ENCODE measurements at regions not wholly inside any gene's neighbourhood (a gene's known extent, or its start where the extent isn't known, plus 50 kb on each side); places are given as distances from the start of the nearest gene placed in this dataset.

DNA sequence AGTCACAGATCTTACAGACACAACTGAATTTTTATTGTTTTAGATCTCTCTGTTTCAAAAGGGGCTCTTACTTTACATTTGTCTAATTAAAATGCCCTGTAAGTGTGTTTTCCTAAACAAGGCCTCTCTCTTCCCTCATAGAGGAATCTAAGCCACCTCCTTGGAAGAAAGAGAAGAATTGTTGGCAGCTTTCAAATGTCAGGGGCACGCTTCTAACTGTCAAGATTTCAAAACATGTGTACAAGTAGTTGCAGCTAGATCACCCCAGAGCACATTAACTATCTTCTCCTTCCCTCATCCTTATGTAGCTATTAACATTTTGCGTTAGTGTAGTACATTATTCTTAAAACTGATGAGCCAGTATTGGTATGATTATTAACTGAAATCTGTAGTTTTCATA is 266.5 kb upstream of the BOD1L1 start:
- no peaks in the 10 kb centered on the region for H3K27me3 ChIP-seq (ENCODE audit: insufficient read depth, low read length)
- H3K4me1 ChIP-seq (ENCODE audit: insufficient read depth, low read length): peaks cover 5% of the 10 kb centered on the region
- H3K36me3 ChIP-seq (ENCODE audit: insufficient read depth, low read length): no peaks in the 10 kb centered on the region
- no peak overlapping the region for H2AFZ ChIP-seq (ENCODE audit: low read depth, low read length)
- H3K4me3 ChIP-seq (ENCODE audit: low read length): no peak overlapping the region
- H3K9me3 ChIP-seq (ENCODE audit: low read length): no peaks in the 10 kb centered on the region

DNA sequence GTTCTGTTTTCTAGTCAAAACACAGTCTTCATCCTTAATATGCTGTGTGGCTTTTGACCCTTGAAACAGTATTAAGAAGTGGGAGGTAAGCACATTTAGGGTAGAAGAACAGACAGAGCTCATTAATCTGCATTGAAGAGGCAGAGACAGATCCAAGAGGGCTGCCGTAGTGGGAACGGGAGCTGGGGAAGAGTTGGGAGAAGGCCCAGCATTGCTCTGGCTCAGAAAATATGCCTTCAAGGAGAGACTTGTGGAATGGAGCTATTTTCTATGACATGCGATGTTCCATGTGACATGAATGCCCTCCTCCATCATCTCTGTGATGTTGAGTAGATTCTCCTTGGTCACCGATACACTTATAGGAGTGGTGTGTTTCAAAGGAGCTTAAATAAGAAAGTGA is 273.3 kb upstream of the BOD1L1 start:
- Histone ChIP-seq H2AFZ (ENCODE audit: low read depth, low read length) (no peak overlapping the region), H3K4me3 (ENCODE audit: low read length) (no peak overlapping the region), H3K9me3 (ENCODE audit: low read length) (no peaks in the 10 kb centered on the region), H3K27me3 (ENCODE audit: insufficient read depth, low read length) (no peaks in the 10 kb centered on the region), H3K4me1 (ENCODE audit: insufficient read depth, low read length) (peaks cover 8% of the 10 kb centered on the region), H3K36me3 (ENCODE audit: insufficient read depth, low read length) (no peaks in the 10 kb centered on the region)

DNA sequence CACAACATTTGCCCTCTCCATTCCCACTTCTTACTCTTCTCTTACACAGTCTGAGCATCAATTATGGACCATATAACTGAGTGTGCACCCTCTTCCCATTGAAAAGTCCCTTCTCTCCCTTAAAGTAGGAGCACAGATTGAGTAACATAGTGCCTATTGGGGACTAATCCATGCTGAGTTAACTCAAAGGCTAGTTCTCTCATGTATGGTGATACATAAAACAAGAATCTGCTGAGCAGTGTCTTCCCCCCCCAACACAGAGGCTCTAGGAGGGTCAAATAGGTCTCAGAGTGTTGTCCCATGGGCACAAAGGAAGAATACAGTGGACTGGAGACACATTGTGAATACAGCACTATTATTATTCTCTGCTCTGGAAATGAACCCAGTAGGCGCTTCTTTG is 274.6 kb upstream of the BOD1L1 start:
- Histone ChIP-seq H3K4me1 (ENCODE audit: insufficient read depth, low read length) (peaks cover 8% of the 10 kb centered on the region), H3K9me3 (ENCODE audit: low read length) (no peaks in the 10 kb centered on the region), H3K4me3 (ENCODE audit: low read length) (no peak overlapping the region), H2AFZ (ENCODE audit: low read depth, low read length) (no peak overlapping the region), H3K27me3 (ENCODE audit: insufficient read depth, low read length) (no peaks in the 10 kb centered on the region), H3K36me3 (ENCODE audit: insufficient read depth, low read length) (no peaks in the 10 kb centered on the region)

- no peaks in the 10 kb centered on the region for H3K9me3 ChIP-seq (ENCODE audit: low read length)
- no peak overlapping the region for H3K4me3 ChIP-seq (ENCODE audit: low read length)
- H3K27me3 ChIP-seq (ENCODE audit: insufficient read depth, low read length): no peaks in the 10 kb centered on the region
- no peak overlapping the region for H2AFZ ChIP-seq (ENCODE audit: low read depth, low read length)
- peaks cover 11% of the 10 kb centered on the region for H3K4me1 ChIP-seq (ENCODE audit: insufficient read depth, low read length)
- H3K36me3 ChIP-seq (ENCODE audit: insufficient read depth, low read length): no peaks in the 10 kb centered on the region
These were observed 275.5 kb upstream of the BOD1L1 start for GRCh38 chr4:13903061-13903460.

DNA sequence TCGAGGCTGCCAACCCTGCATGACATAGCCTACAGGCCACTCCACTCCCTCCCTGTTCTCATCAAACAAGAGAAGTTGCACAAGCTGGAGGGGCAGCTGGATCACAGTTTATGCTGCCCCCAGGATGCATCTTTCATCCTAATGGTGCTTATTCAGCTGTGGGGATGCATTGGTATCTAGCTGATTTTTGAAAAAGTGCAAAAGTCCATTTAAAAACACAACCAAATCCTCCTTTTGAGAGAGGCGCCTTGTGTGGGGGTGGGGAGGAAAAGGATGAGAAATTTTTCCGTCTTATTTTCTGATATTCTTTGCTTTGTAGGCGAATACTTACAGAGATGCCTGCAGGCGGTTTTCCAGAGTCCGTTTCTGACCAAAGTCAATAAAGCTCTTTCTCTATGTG is 276.4 kb upstream of the BOD1L1 start:
- Histone ChIP-seq H2AFZ (ENCODE audit: low read depth, low read length) (no peak overlapping the region), H3K4me1 (ENCODE audit: insufficient read depth, low read length) (peaks cover 11% of the 10 kb centered on the region), H3K9me3 (ENCODE audit: low read length) (no peaks in the 10 kb centered on the region), H3K36me3 (ENCODE audit: insufficient read depth, low read length) (no peaks in the 10 kb centered on the region), H3K27me3 (ENCODE audit: insufficient read depth, low read length) (no peaks in the 10 kb centered on the region), H3K4me3 (ENCODE audit: low read length) (no peak overlapping the region)

DNA sequence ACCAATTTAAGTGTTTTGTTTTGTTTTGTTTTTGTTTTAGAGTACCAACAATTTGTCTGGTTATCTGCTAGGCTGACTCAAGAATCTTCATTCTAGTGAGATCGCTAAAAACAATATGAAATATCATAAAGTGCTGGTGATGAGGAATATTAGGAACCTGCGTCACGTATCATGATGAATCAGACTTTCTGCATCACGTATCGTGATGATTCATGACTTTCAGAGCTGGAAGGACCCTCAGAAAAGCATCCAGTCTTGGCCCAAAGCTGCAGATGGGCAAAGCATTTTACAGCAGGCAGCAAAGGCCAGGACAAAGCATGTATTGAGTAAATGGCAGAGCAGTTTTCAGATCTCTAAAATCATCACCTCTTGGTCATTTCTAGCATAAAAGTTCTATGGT is 278.0 kb upstream of the BOD1L1 start:
- H3K9me3 ChIP-seq (ENCODE audit: low read length): no peaks in the 10 kb centered on the region

GRCh38 chr4:13906727-13907126 is 279.2 kb upstream of the BOD1L1 start:
- H3K4me1 ChIP-seq (ENCODE audit: insufficient read depth, low read length): peaks cover 11% of the 10 kb centered on the region
- no peak overlapping the region for H3K4me3 ChIP-seq (ENCODE audit: low read length)
- H2AFZ ChIP-seq (ENCODE audit: low read depth, low read length): no peak overlapping the region

More for the DNA sequence above, 278.0 kb upstream of the BOD1L1 start:
- Histone ChIP-seq H3K4me1 (ENCODE audit: insufficient read depth, low read length) (peaks cover 11% of the 10 kb centered on the region), H2AFZ (ENCODE audit: low read depth, low read length) (no peak overlapping the region), H3K27me3 (ENCODE audit: insufficient read depth, low read length) (no peaks in the 10 kb centered on the region), H3K4me3 (ENCODE audit: low read length) (no peak overlapping the region), H3K36me3 (ENCODE audit: insufficient read depth, low read length) (no peaks in the 10 kb centered on the region)

DNA sequence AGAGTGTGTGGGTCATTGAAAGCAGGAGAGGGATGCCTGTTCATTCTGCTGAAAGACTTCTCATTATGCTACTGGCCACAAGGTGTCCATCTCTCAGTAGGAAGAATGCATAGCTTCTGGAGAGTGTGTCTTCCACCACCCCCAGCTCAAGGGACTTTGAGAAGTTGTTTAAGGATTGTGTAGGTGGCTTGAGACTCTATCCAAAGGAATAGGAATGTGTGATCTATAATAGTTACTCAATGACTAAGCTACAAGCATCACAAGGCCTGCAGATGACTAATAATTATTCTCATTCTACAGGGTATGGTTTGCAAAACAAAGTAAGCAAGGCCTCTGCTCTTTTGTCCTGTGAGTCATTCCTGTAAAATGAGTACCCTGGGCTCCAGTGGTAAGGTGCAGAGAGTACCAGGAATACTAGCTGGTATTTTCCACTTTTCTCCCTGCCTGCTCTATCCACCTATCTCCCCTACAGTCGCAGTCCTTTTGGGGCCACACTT is 279.8 kb upstream of the BOD1L1 start:
- Histone ChIP-seq H3K36me3 (ENCODE audit: insufficient read depth, low read length) (no peaks in the 10 kb centered on the region), H3K4me1 (ENCODE audit: insufficient read depth, low read length) (peaks cover 8% of the 10 kb centered on the region), H3K27me3 (ENCODE audit: insufficient read depth, low read length) (no peaks in the 10 kb centered on the region), H3K4me3 (ENCODE audit: low read length) (no peak overlapping the region), H2AFZ (ENCODE audit: low read depth, low read length) (no peak overlapping the region), H3K9me3 (ENCODE audit: low read length) (no peaks in the 10 kb centered on the region)

More at GRCh38 chr4:13906727-13907126, 279.2 kb upstream of the BOD1L1 start:
- H3K27me3 ChIP-seq (ENCODE audit: insufficient read depth, low read length): no peaks in the 10 kb centered on the region
- no peaks in the 10 kb centered on the region for H3K36me3 ChIP-seq (ENCODE audit: insufficient read depth, low read length)
- no peaks in the 10 kb centered on the region for H3K9me3 ChIP-seq (ENCODE audit: low read length)

DNA sequence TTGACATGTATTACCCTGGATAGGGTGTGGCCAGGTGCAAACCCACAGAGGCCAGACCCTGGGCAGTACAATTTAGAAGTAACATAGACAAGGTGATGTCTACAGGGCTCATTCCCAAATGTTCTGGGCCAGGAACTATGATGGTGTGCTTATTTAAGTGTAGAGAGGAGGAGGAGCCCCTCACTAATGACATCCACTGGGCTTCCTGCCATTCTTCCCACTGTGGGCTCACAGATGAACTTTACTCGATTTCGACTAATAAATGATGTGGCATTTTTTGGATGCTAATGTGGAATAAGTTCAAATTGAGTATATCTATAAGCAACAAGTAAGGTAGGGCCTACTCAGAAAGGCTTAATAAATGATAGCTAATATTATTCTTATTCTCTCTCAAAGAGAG is 280.9 kb upstream of the BOD1L1 start:
- Histone ChIP-seq H3K27me3 (ENCODE audit: insufficient read depth, low read length) (no peaks in the 10 kb centered on the region), H2AFZ (ENCODE audit: low read depth, low read length) (no peak overlapping the region), H3K9me3 (ENCODE audit: low read length) (no peaks in the 10 kb centered on the region), H3K4me1 (ENCODE audit: insufficient read depth, low read length) (peaks cover 3% of the 10 kb centered on the region), H3K36me3 (ENCODE audit: insufficient read depth, low read length) (no peaks in the 10 kb centered on the region), H3K4me3 (ENCODE audit: low read length) (no peak overlapping the region)

DNA sequence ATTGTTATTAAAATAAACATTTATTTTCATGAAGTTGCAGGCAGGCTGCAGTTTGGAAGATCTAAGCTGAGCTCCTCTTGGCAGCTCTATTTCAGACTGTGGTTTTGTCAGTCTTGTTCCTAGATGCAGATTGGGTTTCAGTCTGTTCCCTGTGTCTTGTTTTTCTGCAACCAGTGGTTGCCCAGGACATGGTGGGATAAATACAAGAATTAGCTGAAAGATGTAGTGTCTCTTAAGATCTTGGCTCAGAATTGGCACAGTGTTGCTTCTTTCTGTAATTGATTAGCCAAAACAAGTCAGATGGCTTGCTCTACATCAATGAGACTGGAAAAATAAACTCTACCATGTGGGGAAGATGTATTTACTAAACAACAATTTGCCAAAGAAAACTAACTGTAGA is 283.0 kb upstream of the BOD1L1 start:
- H3K27me3 ChIP-seq (ENCODE audit: insufficient read depth, low read length): no peaks in the 10 kb centered on the region
- no peaks in the 10 kb centered on the region for H3K36me3 ChIP-seq (ENCODE audit: insufficient read depth, low read length)
- peaks cover 3% of the 10 kb centered on the region for H3K4me1 ChIP-seq (ENCODE audit: insufficient read depth, low read length)
- H3K9me3 ChIP-seq (ENCODE audit: low read length): no peaks in the 10 kb centered on the region
- no peak overlapping the region for H3K4me3 ChIP-seq (ENCODE audit: low read length)
- H2AFZ ChIP-seq (ENCODE audit: low read depth, low read length): no peak overlapping the region

- Histone ChIP-seq H3K36me3 (ENCODE audit: insufficient read depth, low read length) (no peaks in the 10 kb centered on the region), H3K27me3 (ENCODE audit: insufficient read depth, low read length) (no peaks in the 10 kb centered on the region), H3K4me1 (ENCODE audit: insufficient read depth, low read length) (peaks cover 3% of the 10 kb centered on the region), H3K9me3 (ENCODE audit: low read length) (no peaks in the 10 kb centered on the region), H3K4me3 (ENCODE audit: low read length) (no peak overlapping the region), H2AFZ (ENCODE audit: low read depth, low read length) (no peak overlapping the region)
These were observed 283.7 kb upstream of the BOD1L1 start for GRCh38 chr4:13911256-13911655.

GRCh38 chr4:13912436-13912925 is 285.0 kb upstream of the BOD1L1 start:
- H2AFZ ChIP-seq (ENCODE audit: low read depth, low read length): no peak overlapping the region
- no peak overlapping the region for H3K4me3 ChIP-seq (ENCODE audit: low read length)
- no peaks in the 10 kb centered on the region for H3K36me3 ChIP-seq (ENCODE audit: insufficient read depth, low read length)
- H3K4me1 ChIP-seq (ENCODE audit: insufficient read depth, low read length): peaks cover 1% of the 10 kb centered on the region
- H3K9me3 ChIP-seq (ENCODE audit: low read length): no peaks in the 10 kb centered on the region
- H3K27me3 ChIP-seq (ENCODE audit: insufficient read depth, low read length): no peaks in the 10 kb centered on the region

- no peaks in the 10 kb centered on the region for H3K4me1 ChIP-seq (ENCODE audit: insufficient read depth, low read length)
- H3K9me3 ChIP-seq (ENCODE audit: low read length): no peaks in the 10 kb centered on the region
- H3K4me3 ChIP-seq (ENCODE audit: low read length): no peak overlapping the region
- H2AFZ ChIP-seq (ENCODE audit: low read depth, low read length): no peak overlapping the region
- no peaks in the 10 kb centered on the region for H3K27me3 ChIP-seq (ENCODE audit: insufficient read depth, low read length)
- no peaks in the 10 kb centered on the region for H3K36me3 ChIP-seq (ENCODE audit: insufficient read depth, low read length)
These were observed 285.4 kb upstream of the BOD1L1 start for GRCh38 chr4:13912966-13913365.

DNA sequence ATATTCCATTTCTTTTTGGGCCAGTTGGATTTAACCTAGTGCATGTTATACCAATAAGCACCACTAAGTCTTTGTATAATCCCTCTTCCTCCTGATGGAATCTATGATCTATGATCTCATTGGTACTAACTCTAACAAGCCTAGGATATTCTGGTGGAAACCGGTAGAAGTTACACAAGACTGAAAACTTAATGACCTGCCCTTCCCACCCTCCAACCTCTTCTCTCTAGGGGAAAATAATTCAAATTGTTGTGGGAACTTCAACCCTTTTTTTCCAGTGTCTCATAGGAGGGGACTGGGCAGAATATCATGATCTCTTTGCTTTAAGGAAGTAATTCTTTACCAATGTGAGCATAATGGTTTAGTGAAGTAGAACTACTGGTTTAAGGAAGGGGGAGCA is 289.5 kb upstream of the BOD1L1 start:
- Histone ChIP-seq H3K9me3 (ENCODE audit: low read length) (no peaks in the 10 kb centered on the region), H3K27me3 (ENCODE audit: insufficient read depth, low read length) (no peaks in the 10 kb centered on the region), H3K36me3 (ENCODE audit: insufficient read depth, low read length) (no peaks in the 10 kb centered on the region), H3K4me1 (ENCODE audit: insufficient read depth, low read length) (peaks cover 3% of the 10 kb centered on the region), H2AFZ (ENCODE audit: low read depth, low read length) (no peak overlapping the region), H3K4me3 (ENCODE audit: low read length) (no peak overlapping the region)

Measured in neuron (in vitro differentiated cells).